ENCODE measurements at regions not wholly inside any gene's neighbourhood (a gene's known extent, or its start where the extent isn't known, plus 50 kb on each side); places are given as distances from the start of the nearest gene placed in this dataset.
A peak's percentile ranks its signal among the peaks of the same experiment; 100 is the strongest.
"Not testable (repeated sequence)": the region's sequence is repeated elsewhere in the genome, so short reads cannot be mapped to it uniquely, and the experiment has no call there.

GRCh38 chr3:8020047-8020841, 481.4 kb upstream of the LMCD1 start:
- FAIRE-seq = no peak

DNA sequence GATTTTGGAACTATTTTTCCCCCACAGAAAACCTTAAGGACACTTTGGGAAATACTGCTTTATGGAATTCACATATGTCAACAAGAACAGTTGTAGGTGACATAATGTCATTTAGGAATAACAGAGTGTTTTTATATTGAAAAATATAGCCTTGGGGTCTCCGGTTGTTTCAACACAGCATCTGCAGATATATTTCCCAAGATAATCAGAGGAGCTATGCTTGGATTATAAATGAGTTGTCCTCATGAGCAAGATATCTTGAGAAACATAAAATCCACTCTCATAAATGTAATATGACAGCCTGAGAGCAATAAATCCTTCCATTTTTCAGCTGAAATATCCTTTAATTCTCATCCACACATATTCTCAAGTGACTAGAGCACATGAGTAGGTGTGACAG, 473.7 kb upstream of the LMCD1 start:
- FAIRE-seq = no peak

GRCh38 chr3:8050283-8050682, 451.3 kb upstream of the LMCD1 start:
- FAIRE-seq = no peak

DNA sequence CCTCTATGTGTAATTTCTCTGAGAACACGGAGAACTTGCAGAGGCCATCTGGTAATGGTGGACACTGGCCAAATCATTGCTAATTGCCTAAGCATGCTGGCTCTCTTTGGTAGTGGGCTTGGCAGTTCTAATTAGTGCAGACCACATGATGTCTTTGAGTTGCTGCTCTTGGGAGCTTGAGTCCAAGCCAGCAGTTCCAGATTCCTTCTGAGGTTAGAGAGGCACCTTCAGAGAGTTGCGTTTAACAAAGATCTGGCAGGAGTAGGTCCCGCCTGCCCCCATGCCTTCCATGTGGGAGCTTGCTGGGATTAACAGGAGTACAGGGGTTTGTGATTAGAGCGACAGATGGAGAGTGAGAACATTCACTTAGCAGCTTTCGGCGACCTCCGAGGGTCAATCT, 449.0 kb upstream of the LMCD1 start:
- FAIRE-seq = no peak

- FAIRE-seq = not testable (repeated sequence)
Measured at GRCh38 chr3:8068135-8068534, 433.5 kb upstream of the LMCD1 start.

- no peak for FAIRE-seq
Measured at GRCh38 chr3:8069471-8069870, 432.2 kb upstream of the LMCD1 start.

DNA sequence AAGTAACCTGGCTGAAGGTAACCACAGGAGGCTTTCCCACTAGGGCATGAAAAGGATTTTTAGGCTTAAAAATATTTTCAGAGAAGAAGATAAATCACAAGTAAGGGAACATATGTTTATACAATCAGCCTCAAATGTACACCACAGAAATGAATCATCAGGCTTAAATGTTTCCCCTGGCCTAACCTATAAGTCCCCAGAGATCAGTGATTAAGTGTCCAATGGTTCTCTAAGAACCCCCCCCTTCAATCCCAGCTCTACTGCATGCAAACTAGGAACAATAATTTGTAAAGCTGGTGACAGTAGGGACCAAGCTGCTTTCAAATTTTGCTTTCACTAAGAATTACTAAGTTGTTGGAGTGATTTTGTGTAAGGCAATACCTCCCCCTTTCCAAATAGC, 431.6 kb upstream of the LMCD1 start:
- FAIRE-seq = no peak

DNA sequence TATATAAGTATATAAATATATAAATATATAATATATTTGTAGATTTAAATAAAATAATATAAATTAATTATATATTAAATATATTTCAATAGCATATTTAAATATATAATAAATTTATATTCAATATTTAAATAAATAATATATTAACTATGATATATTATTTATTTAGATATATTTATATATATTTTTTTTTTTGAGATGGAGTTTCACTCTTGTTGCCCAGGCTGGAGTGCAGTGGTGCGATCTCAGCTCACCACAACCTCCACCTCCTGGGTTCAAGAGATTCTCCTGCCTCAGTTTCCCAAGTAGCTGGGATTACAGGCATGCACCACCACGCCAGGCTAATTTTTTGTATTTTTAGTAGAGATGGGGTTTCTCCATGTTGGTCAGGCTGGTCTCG, 426.9 kb upstream of the LMCD1 start:
- not testable (repeated sequence) for FAIRE-seq

DNA sequence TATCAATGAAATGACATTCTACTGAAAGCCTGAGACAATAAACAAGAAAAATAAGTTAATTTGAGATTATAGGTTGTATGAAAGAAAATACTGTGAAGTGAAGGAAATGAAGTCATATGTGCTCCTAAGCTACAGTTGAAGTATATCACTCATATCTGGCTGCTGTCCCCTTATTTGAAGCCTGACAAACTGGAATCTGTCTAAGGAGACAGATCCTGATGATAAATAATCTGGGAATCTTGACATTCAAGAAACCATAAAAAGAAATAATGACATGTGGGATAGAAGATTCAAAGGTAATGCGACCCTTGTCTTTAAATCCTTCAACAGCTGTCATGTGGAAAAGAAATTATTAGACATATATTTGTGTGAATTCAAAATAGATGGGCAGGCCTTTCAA, 424.5 kb upstream of the LMCD1 start:
- FAIRE-seq = no peak

GRCh38 chr3:8080464-8080863, 421.2 kb upstream of the LMCD1 start:
- FAIRE-seq = peak; percentile 3

GRCh38 chr3:8085498-8085897, 416.1 kb upstream of the LMCD1 start:
- no peak for FAIRE-seq

DNA sequence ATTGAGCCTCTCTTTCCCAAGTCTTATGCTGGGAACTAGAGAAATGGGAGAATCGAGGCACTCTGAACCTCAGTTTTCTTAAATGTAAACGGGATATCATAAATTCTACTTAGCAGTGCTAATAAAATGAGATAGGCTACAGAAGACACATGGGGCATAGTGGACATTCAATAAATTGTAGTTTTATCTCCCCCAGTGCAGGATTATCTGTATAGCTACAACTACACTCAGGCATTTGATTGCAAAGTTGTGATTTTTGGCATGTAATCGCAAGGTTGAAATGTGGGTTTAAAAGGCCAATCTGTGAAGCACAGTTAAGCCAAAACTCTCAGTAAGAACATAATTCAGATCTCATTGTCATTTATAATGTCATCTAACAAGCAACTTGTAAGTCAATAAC, 413.7 kb upstream of the LMCD1 start:
- no peak for FAIRE-seq

DNA sequence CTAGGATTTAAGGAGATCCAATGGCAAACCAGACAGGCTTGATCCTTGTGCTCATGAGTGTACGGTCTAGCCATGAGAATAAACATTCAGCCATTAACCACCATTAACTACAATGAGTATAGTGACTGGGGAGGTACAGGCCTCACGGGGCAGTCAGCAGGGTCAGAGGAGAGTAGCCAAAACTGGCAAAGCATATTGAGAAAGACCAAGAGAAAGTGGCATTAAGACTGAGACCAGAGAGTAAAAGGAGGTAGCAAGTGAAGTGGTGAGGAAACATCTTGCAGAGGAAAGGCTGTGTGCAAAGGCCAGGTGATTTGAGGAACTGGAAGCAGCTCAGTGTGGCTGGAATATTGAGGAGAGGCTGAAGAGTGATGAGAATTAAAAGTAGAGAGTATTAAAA, 407.2 kb upstream of the LMCD1 start:
- no peak for FAIRE-seq

- no peak for FAIRE-seq
Measured at GRCh38 chr3:8095724-8096123, 405.9 kb upstream of the LMCD1 start.

- no peak for FAIRE-seq
Measured at GRCh38 chr3:8097690-8098089, 403.9 kb upstream of the LMCD1 start.

- no peak for FAIRE-seq
Measured at GRCh38 chr3:8103954-8104353, 397.7 kb upstream of the LMCD1 start.

DNA sequence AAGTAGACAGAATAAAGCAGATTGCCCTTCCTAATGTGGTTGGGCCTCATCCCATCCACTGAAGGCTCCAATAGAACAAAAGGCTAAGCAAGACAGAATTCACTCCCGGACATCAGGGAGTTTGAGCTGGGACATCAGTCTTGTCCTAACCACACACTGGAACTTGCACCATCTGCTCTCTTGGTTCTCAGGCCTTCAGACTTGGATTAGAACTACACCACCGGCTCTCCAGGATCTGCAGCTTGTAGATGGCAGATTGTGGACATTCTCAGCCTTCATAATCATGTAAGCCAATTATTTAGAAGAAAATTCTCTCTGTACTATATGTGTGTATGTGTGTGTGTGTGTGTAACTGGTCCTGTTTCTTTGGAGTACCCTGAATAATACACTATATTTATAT, 394.7 kb upstream of the LMCD1 start:
- FAIRE-seq = no peak

DNA sequence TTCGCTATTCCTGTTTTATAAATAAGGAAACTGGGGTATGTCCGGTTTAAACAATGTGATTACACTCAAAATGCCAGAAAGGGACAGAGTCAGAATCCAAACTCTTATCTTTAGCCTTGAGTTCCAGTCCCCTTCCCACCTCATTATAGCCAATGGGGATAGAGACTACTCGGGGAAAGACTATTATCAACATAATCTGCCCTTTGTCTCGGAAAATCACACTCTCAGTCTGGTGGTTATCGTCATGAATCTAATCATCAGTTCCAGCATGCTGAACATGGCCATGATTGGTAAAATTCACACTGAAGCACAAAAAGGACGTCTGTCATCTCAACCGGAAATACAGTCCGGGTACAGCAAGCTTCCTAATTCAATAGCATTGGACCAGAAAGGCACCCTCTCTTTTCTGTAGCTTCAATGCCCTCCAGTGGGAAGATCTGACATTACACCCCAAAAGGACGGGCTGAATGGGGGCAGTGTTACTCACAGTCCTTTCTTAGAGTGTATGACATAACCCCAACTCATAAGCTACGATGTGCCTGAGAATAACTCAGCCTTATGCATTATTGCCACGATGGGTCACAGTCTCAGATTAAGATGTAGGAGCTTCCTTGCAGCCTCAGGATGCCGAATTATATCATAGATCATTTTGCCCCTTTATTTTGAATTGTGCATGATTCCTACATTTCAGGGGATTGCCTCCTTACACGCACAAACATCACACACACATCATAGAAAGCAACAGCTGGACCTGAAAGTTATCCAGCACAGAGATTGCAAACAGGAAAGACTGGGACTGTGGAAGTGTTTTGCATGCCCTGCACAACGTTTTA, 390.4 kb upstream of the LMCD1 start:
- peak; percentile 91 for FAIRE-seq

DNA sequence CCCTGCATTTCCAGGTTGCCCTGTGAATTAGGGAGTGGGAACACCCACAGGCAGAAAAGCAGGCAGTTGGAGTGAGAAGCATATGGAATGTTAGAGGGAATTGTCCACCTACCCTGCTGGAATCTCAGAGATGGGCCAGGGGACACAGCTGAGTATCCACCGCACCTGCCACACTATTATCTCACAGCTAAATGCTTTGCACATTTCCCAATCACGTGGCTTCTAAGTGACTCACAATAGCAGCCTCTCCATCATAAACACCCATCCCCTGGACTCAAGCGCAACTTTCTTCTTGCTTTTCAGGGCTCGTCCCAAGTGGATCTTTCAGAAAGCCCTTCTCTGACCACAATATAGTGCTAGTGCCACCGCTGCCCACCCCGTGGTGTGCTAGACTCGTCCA, 389.0 kb upstream of the LMCD1 start:
- FAIRE-seq = no peak

DNA sequence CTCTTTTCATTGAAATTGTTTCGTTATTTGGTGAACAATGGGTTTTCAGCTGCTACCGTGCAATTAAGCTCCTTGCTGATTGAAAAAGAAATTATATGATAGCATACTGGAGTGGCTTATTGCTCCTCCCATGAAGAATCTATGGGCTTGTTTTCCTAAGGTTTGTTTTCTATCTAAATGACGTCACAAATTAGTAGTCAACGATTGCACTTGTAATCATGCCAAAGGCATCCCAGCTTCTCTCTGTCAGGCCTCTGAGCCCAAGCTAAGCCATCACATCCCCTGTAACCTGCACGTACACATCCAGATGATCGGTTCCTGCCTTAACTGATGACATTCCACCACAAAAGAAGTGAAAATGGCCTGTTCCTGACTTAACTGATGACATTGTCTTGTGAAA, 388.0 kb upstream of the LMCD1 start:
- no peak for FAIRE-seq

DNA sequence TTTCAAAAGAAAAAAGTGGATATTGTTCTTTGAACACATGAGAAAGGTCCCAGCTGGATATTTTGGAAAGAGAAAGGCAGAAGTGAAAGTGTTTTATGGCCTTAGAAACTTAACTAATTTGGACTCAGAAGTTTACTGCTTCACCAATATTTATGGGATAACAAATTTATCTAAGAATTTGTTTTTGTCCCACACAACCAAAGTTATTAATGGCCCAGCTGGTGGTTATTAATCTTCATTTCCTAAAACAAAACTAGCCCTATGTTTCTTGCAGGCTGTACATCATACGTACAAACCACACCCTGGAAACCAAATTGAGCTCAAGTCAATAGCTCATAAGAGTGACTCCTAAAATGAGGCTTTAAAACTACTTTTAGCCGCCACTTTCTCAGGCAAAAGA, 372.9 kb upstream of the LMCD1 start:
- no peak for FAIRE-seq

- FAIRE-seq = no peak
Measured at GRCh38 chr3:8136553-8136952, 365.1 kb upstream of the LMCD1 start.

DNA sequence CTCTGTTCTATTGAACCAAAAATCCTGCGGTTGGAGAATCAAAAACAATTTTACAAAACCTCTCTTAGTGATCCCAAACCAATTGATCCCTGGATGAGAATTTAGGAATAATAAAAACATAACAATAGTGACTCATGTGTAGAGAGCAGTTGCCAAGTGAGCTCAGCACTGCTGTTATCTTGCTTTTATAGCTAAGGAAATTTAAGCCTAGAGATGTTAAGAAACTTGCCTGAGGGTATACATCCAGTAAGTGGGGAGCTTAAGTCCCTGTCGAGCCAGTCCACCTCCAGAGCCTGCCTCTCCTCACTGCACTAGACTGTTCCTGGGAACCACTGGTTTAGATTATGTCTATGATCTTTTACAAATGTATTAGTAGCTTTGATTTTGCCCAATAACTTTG, 358.4 kb upstream of the LMCD1 start:
- no peak for FAIRE-seq

- no peak for FAIRE-seq
Measured at GRCh38 chr3:8145661-8146060, 356.0 kb upstream of the LMCD1 start.

All from A204.1 (cell line).